ENCODE measurements at regions not wholly inside any gene's neighbourhood (a gene's known extent, or its start where the extent isn't known, plus 50 kb on each side); places are given as distances from the start of the nearest gene placed in this dataset.
"Not testable (repeated sequence)": the region's sequence is repeated elsewhere in the genome, so short reads cannot be mapped to it uniquely, and the experiment has no call there.

DNA sequence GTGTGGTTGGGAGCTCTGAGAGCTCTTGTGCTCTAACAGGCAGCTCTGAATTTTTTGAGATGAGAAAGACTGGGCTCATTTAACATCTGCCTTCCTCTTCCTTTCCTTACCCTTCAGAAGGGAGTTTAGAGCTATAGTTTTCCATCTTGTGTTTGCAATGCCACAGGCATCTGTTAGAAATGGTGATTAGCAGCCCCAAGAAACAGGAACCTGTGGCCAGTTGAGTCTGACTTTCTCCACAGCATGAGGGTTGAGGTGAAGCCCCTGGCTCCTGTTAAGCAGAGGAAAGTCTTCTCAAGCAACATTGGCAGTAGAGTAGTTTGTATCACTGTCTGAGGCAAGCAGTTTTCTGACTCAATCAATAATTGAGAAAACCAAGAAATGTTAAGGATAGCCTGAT lies 577.4 kb downstream of the ZEB2 start:
- DNase-seq: no peak

DNA sequence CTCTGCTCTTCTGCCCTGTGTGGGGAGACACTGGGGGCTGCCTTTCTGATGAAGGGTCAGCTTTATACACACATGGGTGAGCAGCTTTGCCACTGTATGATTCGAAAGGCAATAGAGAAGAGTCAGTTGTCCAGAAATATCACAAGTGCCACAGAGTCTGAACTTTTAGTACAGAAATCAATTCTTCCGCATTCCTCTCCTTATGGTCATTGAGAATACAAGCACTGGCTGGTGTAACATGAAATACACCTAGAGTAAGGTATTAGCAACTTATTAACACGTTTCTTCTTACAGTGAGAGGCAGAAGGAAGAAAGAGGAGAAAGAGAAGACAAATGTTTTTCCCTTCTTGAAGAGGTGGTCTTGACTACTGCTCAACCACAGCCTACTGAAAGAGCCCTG lies 579.2 kb downstream of the ZEB2 start:
- no peak for DNase-seq

DNA sequence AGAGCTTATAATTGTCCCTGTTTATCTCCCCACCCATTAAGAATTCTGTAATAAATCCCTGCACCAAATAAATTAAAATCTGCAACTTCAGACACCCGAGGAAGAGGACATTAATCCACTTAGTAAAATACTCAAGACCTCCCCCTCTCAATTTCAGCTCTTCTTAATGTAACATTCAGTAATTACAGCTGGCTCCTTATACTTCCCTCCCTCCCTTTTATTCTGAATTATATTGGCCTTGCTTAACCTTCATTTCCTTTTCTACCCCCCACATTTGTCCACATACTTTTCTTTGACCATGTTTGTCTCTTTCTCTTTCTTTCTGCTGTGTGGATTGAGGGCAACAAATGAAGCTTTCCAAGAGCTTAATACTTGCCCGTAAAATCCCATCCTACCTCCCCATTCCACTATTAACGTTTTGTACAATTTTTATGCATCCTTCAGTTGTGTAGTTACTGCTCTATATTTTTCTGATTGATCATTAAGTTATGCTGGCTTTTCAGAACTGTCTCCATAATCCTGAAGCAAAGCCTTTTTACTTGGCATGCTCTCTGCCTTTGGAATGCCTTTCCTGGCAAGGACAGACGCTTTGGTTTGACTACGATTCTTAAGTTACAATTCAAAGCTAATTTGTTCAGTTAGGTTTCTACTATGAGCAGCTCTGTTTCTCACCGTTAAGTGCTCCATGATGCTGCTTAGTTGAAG lies 580.1 kb downstream of the ZEB2 start:
- no peak for DNase-seq

DNA sequence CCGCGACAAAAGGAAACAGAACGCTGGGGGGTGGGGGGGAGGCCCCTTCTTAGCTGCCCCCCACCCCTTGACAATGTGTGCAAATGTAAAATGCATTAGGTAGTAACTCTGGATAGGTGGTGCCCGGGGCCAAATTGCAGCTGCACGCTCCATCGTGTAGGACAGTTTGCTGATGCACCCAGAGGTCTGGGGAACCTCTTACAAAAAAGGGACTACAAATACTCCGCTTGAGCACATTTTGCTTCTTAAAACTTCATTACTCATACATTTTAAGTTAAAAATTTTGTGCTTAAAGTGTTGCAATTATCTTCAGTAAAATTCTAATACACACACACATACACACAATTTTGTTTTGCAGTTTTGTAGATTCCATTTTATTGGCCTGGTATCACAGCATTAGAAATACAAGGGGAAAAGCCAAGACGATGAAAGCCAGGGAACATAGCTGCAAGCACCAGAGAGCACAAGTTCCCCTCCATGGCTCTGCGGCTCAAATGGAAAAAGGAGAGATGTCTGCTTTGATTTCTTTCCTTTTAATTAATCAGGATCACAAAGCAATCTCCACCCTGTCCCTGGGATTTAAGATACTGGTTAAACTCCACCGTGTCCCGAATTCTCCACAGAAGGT lies 582.1 kb downstream of the ZEB2 start:
- no peak for DNase-seq

DNA sequence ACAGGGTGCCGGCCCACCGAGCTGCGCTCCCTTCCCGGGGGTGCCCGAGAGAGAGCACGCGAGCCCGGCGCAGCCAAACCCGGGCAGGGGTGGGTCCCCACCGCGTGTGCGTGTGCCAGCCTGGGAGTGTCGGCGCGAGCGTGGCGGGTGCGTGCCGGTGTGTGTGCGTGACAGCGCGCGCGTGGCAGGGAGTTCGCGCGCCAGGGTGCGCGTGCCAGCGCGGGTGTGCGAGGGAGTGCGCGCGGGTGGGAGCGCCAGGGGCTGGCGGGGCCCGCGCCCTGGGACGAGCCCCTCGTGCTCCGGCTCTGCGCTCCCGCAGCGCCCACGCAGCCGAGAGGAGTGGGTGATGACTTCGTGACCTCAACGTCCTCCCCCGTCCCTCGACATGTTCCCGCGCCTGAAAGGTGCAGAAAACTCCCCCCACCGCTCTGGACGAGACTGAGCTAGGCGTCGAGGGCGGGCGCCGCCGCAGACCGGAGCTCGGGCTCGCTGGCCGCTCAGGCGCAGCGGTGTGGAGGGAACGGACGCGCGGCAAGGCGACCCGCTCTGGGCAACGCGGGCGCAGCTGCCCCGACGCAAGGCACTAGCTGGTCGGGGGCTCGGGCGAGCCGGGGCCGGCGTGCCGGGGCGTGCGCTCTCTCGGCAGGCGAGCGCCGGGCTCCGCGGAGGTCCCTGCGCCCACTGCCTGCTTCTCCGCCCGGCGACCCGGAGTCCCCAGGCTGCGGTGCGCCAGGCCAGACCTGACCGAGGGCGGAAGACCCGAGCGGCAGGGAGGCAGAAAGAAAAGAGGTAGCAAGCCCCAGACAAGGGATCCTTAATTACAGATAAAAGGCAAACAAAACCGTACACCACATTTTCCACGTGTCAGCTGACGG lies 582.8 kb downstream of the ZEB2 start:
- no peak for DNase-seq

DNA sequence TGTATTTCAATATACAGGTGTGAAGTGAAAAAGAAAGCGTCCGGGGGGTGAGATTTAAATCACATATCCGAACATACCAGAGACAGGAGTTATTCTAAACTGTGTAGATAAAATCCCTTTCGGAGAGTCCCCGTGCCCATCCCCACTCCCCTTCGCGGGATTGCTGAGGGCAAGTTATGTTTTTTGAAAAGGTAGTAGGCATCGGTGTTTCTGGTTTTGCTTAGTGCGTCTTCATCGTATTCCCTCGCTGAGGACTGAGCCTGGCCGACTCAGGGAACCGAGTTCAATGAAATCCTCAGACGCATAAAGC lies 583.4 kb downstream of the ZEB2 start:
- no peak for DNase-seq

DNA sequence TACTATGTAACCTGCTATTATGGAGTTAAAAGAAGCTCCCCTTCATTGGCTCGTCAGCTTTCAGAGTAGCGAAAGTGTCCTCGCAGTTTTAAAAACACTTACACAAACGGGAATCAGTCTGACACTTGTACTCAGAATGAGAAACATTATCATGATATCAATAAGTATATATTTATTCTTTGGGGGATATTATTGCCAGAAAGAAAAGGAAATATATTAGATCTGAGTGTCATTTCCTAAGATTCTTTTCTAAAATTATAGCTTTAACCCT lies 584.5 kb downstream of the ZEB2 start:
- no peak for DNase-seq

DNA sequence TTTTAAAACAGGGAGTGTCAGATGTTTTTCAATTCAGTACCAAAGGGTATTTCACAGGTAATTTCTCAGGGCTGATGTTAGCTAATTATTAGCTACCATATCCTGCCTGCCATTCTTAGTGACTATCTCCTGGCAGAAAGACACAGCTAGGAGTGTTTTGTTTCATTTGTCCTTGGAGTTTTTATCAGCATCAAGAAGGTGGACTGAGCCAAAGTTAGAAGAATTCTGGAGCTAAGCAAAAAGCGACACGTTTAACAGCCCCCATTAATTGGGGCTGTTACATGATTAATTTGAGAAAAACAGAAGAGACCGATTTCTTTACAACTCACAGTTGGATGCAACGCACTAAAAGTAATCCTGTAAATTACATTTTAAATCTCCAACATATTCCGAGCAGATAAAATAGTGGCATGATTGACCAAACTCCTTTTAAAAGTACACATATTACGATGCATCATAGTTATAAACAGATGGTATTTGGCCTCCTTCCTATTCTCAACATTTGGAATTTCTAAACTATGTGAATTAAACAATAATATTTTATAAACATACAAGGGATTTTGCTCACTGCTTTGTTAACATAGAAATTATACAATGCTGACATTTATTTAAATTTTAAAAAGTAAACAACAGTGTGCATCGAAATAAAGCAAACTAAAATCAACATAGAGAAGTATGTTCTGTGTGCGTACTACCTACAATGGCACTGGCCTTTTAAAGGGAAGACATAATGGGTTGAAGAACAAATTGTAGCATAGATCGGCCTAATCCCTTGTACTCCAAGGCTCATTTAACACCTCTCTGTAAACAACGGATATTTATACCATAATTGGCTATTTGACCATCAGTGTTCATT lies 585.1 kb downstream of the ZEB2 start:
- no peak for DNase-seq

DNA sequence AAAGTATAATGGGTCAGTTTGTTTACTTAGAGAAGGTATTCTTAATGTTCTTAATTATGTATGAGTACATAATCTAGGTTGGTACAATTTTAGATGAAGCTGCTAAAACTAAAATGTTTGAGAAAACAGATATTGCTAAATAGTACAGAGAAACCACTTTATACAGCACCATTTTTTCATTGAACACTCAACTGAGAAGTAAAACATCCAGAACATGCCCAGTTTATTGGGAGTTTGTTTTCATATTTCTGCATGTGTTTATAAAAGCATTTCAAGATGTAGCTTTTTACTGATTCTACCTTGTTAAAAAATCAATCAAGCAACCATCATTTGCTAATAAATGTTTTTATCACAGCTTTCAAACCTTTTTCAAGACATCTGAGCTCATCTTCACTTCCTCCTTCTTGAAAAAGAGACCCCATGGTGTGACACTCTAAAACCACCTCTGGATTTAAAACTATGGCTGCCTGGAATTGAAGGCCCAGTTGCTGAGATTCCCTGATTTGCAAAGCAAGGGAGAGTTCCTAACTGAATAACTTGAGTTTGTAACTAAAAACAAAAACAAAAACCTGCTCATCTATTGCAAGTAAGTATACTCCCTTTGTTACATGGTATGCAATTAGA lies 585.9 kb downstream of the ZEB2 start:
- DNase-seq: no peak

DNA sequence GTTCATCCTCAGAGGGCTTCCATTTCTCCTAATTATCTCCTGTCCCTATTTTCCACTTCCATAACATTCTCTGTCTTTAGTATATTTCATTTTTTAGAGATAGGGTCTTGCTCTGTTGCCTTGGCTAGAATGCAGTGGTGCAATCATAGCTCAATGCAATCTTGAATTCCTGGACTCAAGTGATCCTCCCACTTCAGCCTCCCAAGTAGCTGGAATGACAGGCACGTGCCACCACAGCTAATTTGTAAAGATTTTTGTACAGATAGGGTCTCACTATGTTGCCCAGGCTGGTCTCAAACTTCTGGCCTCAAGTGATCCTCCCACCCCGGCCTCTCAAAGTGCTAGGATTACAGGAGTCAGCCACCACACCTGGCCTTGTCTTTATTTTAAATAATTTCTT lies 589.0 kb downstream of the ZEB2 start:
- no peak for DNase-seq

DNA sequence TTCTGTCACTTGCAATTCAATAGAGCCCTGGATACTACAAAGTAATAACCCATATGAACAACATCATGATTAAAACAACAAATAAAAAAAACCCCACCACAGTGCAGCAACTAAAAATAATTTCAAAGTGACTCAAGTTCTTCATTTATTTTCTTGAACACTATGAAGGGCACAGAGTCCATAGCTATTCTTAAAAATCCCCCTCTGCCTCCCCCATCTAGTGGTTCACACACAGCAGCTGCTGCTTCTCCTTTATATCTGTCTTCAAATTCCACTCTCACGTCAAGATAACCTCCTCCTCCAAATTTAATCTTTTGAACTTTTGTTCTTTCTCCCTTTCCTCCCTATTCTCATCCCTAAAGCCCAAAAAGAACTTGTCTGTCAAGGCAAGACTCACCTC lies 591.3 kb downstream of the ZEB2 start:
- DNase-seq: no peak

DNA sequence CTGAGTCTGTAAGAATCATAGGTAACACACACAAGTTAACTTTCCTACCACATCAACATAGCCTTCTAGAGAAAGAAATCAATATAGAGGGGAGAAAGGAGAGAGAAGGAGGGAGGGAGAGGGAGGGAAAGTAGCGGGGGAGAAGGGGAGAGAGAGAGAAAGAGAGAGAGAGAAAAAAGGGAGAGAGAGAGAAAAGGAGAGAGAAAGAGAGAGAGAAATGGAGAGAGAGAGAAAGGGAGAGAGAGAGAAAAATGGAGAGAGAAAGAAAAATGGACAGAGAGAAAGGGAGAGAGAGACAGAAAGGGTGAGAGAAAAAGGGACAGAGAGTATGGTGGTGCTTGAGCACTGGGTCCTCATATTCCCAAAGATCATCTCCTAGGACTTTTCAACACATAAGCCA lies 591.7 kb downstream of the ZEB2 start:
- no peak for DNase-seq

DNA sequence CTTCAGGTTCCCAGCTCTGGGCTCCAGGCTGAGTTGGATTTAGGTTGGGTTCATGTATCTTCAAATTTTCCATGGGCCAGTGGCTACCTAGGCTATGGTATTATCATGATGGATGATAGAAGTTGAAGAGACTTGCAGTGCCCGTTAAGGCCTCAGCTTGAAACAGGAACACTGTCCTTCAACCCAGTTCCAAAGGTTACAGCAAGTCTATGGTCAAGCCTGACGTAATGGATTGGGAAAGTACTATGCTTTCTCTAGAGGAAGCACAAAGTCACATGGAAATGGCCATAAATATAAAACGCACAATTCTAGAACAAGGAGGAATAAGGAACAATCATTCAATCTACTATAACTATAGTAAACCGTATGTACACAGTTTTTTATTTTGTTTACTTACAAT lies 593.2 kb downstream of the ZEB2 start:
- no peak for DNase-seq

DNA sequence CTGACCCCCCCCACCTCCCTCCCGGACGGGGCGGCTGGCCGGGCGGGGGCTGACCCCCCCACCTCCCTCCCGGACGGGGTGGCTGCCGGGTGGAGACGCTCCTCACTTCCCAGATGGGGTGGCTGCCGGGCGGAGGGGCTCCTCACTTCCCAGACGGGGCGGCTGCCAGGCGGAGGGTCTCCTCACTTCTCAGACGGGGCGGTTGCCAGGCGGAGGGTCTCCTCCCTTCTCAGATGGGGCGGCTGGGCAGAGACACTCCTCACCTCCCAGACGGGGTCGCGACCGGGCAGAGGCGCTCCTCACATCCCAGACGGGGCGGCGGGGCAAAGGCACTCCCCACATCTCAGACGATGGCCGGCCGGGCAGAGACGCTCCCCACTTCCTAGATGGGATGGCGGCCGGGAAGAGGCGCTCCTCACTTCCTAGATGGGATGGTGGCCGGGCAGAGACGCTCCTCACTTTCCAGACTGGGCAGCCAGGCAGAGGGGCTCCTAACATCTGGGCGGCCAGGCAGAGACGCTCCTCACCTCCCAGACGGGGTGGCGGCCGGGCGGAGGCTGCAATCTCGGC lies 597.6 kb downstream of the ZEB2 start:
- DNase-seq: not testable (repeated sequence)

DNA sequence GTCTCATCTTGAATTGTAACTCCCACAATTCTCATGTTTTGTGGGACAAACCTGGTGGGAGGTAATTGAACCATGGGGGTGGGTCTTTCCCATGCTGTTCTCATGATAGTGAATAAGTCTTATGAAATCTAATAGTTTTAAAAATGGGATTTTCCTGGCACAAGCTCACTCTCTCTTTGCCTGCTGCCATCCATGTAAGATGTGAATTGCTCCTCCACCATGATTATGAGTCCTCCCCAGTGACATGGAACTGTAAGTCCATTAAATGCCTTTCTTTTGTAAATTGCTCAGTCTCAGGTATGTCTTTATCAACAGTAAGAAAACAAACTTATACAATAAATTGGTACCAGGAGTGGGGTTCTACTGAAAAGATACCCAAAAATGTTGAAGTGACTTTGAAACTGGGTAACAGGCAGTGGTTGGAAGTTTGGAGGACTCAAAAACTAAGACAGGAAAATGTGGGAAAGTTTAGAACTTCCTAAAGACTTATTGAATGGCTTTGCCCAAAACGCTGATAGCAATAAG lies 601.4 kb downstream of the ZEB2 start:
- no peak for DNase-seq

DNA sequence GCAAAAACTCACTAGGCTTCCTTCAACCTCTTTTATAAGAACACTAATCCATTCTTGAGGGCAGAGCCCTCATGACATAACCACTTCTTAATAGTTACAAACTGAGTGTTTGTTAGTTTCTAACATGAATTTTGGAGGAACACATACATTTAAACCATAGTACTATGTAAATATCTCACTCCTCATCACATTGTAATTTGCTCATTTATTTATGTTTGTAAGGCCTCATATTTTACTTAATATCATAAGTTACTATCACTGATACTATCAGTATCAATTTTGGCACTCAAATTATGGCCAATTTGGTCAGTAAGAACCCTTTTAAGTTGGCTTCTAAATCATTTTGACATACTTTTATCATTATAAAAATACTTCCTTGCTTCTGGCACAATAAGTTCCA lies 603.1 kb downstream of the ZEB2 start:
- no peak for DNase-seq

DNA sequence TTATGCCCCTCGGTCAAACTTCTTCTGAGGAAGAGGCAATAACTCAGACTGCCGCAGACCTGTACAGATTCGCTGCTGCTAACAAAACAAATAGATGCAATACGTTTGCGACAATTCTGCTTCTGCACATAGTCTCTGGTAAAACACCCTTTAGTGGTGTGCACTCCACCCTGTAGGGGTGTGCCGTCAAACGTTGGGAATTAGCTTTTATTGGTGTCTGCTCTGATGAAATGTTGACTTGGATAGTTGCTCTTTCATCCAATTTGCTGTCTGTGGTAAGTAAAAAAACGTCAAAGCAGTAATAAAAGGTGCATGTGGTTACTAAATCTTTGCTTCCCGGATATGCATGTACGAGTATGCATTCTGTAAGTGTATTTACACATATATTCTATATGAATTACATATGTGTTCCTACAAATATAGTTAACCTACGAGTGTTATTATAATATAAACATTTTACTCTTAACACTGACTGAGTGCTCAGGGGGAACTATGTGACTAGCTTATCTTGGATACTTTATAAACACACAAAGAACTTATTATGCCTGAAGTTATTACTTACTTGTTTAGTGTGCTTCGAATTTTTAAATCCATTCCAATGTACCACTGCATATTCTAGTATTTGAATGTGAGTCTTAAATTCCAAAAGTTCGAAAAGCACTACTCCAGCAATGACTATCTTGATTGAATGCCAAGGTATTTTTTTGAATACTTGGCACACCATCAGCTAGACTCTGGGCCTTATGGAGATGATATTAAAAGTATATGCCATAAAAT lies 610.2 kb downstream of the ZEB2 start:
- DNase-seq: no peak

DNA sequence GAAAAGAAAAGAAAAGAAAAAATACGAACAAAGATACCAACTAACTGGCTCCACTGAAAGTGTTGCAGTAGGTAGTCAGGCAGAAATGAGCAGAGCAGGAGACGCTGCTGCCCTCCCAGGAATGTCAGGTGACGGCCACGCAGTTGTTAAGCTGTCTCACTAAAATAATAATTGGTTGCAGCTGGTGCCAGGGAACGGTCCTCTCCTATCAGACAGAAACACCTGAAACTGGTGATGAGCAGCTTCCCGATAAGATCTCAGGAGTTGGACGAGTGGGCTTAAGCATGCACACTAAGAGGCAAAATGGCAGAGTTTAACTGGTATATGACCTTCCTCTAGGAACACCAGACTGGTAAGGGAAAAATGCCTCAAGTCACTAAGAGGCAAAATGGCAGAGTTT lies 611.1 kb downstream of the ZEB2 start:
- DNase-seq: no peak

DNA sequence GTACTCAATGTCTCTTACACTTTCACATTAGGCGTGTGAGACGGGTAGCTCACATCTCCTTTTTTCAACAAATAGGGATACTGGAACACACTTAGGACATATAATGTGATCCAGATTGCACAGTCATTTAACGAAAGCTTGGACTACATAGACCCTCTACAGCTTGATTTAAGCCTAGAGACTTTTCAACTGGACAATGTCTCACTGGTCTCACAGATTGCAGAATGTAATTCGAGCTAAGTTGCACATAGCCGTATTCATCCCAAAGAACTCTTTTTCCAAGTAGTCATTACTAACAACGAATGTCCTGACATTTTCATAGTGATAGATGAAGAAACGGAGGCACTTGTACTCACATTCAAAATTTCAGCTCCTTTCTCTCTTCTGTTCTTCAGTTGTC lies 612.1 kb downstream of the ZEB2 start:
- no peak for DNase-seq

DNA sequence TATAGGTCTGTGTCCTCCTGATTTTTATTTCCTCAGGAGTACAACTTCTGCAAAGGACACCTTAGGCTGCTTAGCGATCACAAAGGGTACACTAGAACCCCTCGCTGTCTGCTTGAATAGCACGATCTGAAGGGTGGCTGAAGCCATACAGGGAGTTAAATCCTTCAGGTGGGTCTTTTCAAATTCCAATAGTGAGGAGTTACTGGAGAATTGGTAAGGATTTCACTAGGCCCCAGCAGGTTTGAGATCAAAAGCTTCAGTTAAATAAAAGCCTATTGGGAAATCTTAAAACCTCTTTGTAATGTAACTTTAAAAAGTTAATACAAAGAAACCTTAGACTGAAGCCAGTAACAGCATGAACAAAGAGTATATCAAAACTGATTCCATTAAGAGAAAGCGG lies 613.1 kb downstream of the ZEB2 start:
- no peak for DNase-seq

DNA sequence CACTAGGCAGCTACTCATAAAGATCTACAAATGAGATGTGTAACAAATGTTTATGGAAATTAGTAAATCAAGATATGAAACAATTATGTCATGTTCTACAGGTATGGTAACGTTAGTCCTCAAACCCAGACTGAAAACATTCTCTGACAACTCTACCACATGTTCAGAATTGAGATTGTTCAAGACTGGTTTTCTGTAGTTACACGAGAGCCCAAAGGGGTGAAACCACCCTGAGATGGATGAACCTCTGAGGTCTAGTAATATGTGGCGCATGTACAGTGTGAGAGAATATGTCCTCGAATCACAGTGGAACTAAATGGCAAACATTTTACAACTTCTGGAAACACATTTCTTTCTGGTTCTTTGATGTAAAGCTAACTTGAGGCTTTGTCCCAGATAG lies 614.3 kb downstream of the ZEB2 start:
- no peak for DNase-seq

Measured in SHP77 treated with DMSO at 0.1 percent for 48 hours (cell line).